ENCODE measurements at regions not wholly inside any gene's neighbourhood (a gene's known extent, or its start where the extent isn't known, plus 50 kb on each side); places are given as distances from the start of the nearest gene placed in this dataset.

- TF ChIP-seq ETS1 (IDR thresholded peaks at IDR 0.05) (no peak), NANOG (IDR thresholded peaks at IDR 0.05; ENCODE audit: borderline replicate concordance) (peak; percentile 66; the same call in 1 of the 2 replicates)
- Mint-ChIP-seq H3K27me3 (ENCODE audit: insufficient read depth, low read depth, poor library complexity) (peaks cover 26% of the 10 kb centered on the region), H3K36me3 (ENCODE audit: low read depth) (peaks cover 3% of the 10 kb centered on the region; the same call in 2 of the 3 replicates), H3K4me1 (peaks cover 49% of the 10 kb centered on the region), H3K9me3 (peaks cover 5% of the 10 kb centered on the region; the same call in 1 of the 3 replicates), H3K4me3 (no peak overlapping the region; the same call in 2 of the 3 replicates), H3K27ac (no peak overlapping the region)
- H3K9me2 ChIP-seq (ENCODE audit: insufficient read depth) = no peaks in the 10 kb centered on the region
- no peak overlapping the region for H3K4me3 ChIP-seq
- no peaks in the 10 kb centered on the region for H3K36me3 ChIP-seq (ENCODE audit: insufficient read depth)
- H3K27ac ChIP-seq (ENCODE audit: low read depth) = no peak overlapping the region
- no peak overlapping the region for H2AFZ ChIP-seq
- H3K79me2 ChIP-seq (replicated peaks; ENCODE audit: insufficient read depth) = no peaks in the 10 kb centered on the region
- peaks cover 48% of the 10 kb centered on the region for H3K4me1 ChIP-seq (ENCODE audit: insufficient read depth)
- no peaks in the 10 kb centered on the region for H4K20me1 ChIP-seq (replicated peaks; ENCODE audit: insufficient read depth)
- peak; percentile 27; the same call in 2 of the 3 replicates for ATAC-seq
- peak overlapping the region; percentile 45 for H3K4me2 ChIP-seq
- H3K27me3 ChIP-seq (ENCODE audit: insufficient read depth) = peaks cover 27% of the 10 kb centered on the region
- DNase-seq (ENCODE audit: low spot score) = peak; percentile 32
- no peaks in the 10 kb centered on the region for H3F3A ChIP-seq (replicated peaks; ENCODE audit: low read depth)
Observed at GRCh38 chr13:81986308-81986707, 1645.4 kb upstream of the SPRY2 start.

GRCh38 chr13:81957121-81957520, 1616.2 kb upstream of the SPRY2 start:
- Histone ChIP-seq H3K27ac (ENCODE audit: low read depth) (no peak overlapping the region), H3K9me2 (ENCODE audit: insufficient read depth) (0 out of 2 replicates have a peak, but pooled peaks cover 8% of the 10 kb centered on the region), H3K4me3 (no peak overlapping the region), H3K79me2 (replicated peaks; ENCODE audit: insufficient read depth) (no peaks in the 10 kb centered on the region), H2AFZ (peak overlapping the region; percentile 74; the same call in 1 of the 2 replicates), H3K36me3 (ENCODE audit: insufficient read depth) (no peaks in the 10 kb centered on the region), H4K20me1 (replicated peaks; ENCODE audit: insufficient read depth) (no peaks in the 10 kb centered on the region), H3F3A (replicated peaks; ENCODE audit: low read depth) (no peaks in the 10 kb centered on the region), H3K27me3 (ENCODE audit: insufficient read depth) (no peaks in the 10 kb centered on the region), H3K4me1 (ENCODE audit: insufficient read depth) (no peaks in the 10 kb centered on the region), H3K4me2 (no peak overlapping the region)
- Mint-ChIP-seq H3K9me3 (0 out of 3 replicates have a peak, but pooled peaks cover under 1% of the 10 kb centered on the region), H3K36me3 (ENCODE audit: low read depth) (no peaks in the 10 kb centered on the region), H3K4me3 (no peak overlapping the region), H3K4me1 (no peaks in the 10 kb centered on the region), H3K27ac (no peak overlapping the region), H3K27me3 (ENCODE audit: insufficient read depth, low read depth, poor library complexity) (no peaks in the 10 kb centered on the region)
- ATAC-seq (peak; percentile 90), DNase-seq (ENCODE audit: low spot score) (peak; percentile 49)
- no peak for TF ChIP-seq NANOG (IDR thresholded peaks at IDR 0.05; ENCODE audit: borderline replicate concordance)
- peak; percentile 64 to 79 for TF ChIP-seq CTCF (conservative IDR thresholded peaks at IDR 0.05; ENCODE audit: low read depth in 2 of 2)
- no peak for TF ChIP-seq CREB1 (CRISPR knock-in tag; IDR thresholded peaks at IDR 0.05; ENCODE audit: low read depth)

- TF ChIP-seq NANOG (IDR thresholded peaks at IDR 0.05; ENCODE audit: borderline replicate concordance) (no peak), CTCF (conservative IDR thresholded peaks at IDR 0.05; ENCODE audit: low read depth in 2 of 2) (peak; percentile 76 to 83)
- peaks cover 16% of the 10 kb centered on the region for H3K4me1 ChIP-seq (ENCODE audit: insufficient read depth)
- H3K4me2 ChIP-seq = no peak overlapping the region
- no peak overlapping the region for H3K4me3 ChIP-seq
- H2AFZ ChIP-seq = no peak overlapping the region
- Mint-ChIP-seq H3K9me3 (no peaks in the 10 kb centered on the region; the same call in 2 of the 3 replicates), H3K27ac (0 out of 2 replicates have a peak overlapping the region, but pooled peaks have one; percentile 65), H3K36me3 (ENCODE audit: low read depth) (no peaks in the 10 kb centered on the region; the same call in 2 of the 3 replicates), H3K4me3 (no peak overlapping the region), H3K27me3 (ENCODE audit: insufficient read depth, low read depth, poor library complexity) (no peaks in the 10 kb centered on the region), H3K4me1 (peaks cover 9% of the 10 kb centered on the region; the same call in 2 of the 3 replicates)
- no peaks in the 10 kb centered on the region for H3K36me3 ChIP-seq (ENCODE audit: insufficient read depth)
- H3K9me2 ChIP-seq (ENCODE audit: insufficient read depth) = no peaks in the 10 kb centered on the region
- DNase-seq (ENCODE audit: low spot score) (peak; percentile 87), ATAC-seq (peak; percentile 85)
- H4K20me1 ChIP-seq (replicated peaks; ENCODE audit: insufficient read depth) = no peaks in the 10 kb centered on the region
- H3K27me3 ChIP-seq (ENCODE audit: insufficient read depth) = no peaks in the 10 kb centered on the region
- H3F3A ChIP-seq (replicated peaks; ENCODE audit: low read depth) = no peaks in the 10 kb centered on the region
- H3K27ac ChIP-seq (ENCODE audit: low read depth) = no peak overlapping the region
- H3K79me2 ChIP-seq (replicated peaks; ENCODE audit: insufficient read depth) = no peaks in the 10 kb centered on the region
Observed at GRCh38 chr13:81929988-81930387, 1589.1 kb upstream of the SPRY2 start.
